ENCODE measurements at regions not wholly inside any gene's neighbourhood (a gene's known extent, or its start where the extent isn't known, plus 50 kb on each side); places are given as distances from the start of the nearest gene placed in this dataset.

- no peak for TF ChIP-seq CTCF (conservative IDR thresholded peaks at IDR 0.05; ENCODE audit: low read depth, low read length)
- DNase-seq (ENCODE audit: low read depth): no peak
- H3K4me3 ChIP-seq (ENCODE audit: low read length): no peak overlapping the region
Observed at GRCh38 chr5:168056499-168057182, 234.8 kb upstream of the WWC1 start.

GRCh38 chr5:168057905-168058304 is 233.5 kb upstream of the WWC1 start:
- DNase-seq (ENCODE audit: low read depth): no peak
- H3K4me3 ChIP-seq (ENCODE audit: low read length): no peak overlapping the region
- no peak for TF ChIP-seq CTCF (conservative IDR thresholded peaks at IDR 0.05; ENCODE audit: low read depth, low read length)

- TF ChIP-seq CTCF (conservative IDR thresholded peaks at IDR 0.05; ENCODE audit: low read depth, low read length): no peak
- DNase-seq (ENCODE audit: low read depth): no peak
- H3K4me3 ChIP-seq (ENCODE audit: low read length): no peak overlapping the region
Observed at GRCh38 chr5:168059131-168059530, 232.3 kb upstream of the WWC1 start.

- TF ChIP-seq CTCF (conservative IDR thresholded peaks at IDR 0.05; ENCODE audit: low read depth, low read length): no peak
- DNase-seq (ENCODE audit: low read depth): no peak
Observed at GRCh38 chr5:168062239-168062638, 229.2 kb upstream of the WWC1 start.

GRCh38 chr5:168064457-168064856 is 227.0 kb upstream of the WWC1 start:
- DNase-seq (ENCODE audit: low read depth): no peak
- TF ChIP-seq CTCF (conservative IDR thresholded peaks at IDR 0.05; ENCODE audit: low read depth, low read length): no peak
- H3K4me3 ChIP-seq (ENCODE audit: low read length): no peak overlapping the region

More at GRCh38 chr5:168062239-168062638, 229.2 kb upstream of the WWC1 start:
- no peak overlapping the region for H3K4me3 ChIP-seq (ENCODE audit: low read length)

- no peak for DNase-seq (ENCODE audit: low read depth)
- no peak for TF ChIP-seq CTCF (conservative IDR thresholded peaks at IDR 0.05; ENCODE audit: low read depth, low read length)
- H3K4me3 ChIP-seq (ENCODE audit: low read length): no peak overlapping the region
Observed at GRCh38 chr5:168064933-168065622, 226.4 kb upstream of the WWC1 start.
